ENCODE measurements at regions not wholly inside any gene's neighbourhood (a gene's known extent, or its start where the extent isn't known, plus 50 kb on each side); places are given as distances from the start of the nearest gene placed in this dataset.

DNA sequence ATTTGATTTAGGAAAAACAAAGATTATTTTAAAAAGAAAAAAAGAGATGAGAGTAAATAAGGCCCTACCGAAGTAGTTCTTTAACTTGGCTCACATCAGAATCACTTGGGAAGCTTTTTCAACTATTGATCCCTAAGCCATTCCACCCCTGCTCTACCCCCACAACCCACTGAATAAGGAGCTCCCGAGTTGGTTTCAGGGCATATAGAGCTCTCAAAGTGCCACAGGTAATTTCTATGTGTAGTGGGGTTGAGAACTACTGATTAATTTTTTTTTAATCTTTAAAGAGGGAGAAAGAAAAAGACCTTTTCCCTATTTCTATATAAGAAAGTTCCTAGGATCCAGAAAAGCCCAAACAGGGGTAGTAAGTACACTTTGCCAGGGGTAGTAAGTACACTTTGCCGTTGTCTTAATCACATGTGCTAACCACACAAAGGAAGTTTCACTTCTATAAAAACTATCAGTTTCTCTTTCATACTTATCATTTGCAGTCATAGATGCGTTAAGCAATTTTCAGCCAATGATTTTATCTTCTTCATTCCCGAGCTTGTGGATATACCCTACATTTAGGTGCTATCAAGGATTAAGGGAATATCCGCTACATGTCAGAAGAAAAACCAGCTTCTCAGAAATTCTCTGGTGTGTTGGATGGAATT lies 108.4 kb upstream of the ZC3H12C start:
- H3K27ac ChIP-seq (ENCODE audit: low read length) = no peak overlapping the region
- H3K27me3 ChIP-seq (ENCODE audit: insufficient read depth, low read length) = no peaks in the 10 kb centered on the region
- H3K9ac ChIP-seq (ENCODE audit: low read depth, low read length) = no peak overlapping the region
- no peak overlapping the region for H3K4me3 ChIP-seq (ENCODE audit: low read length)
- H3K36me3 ChIP-seq (ENCODE audit: insufficient read depth, low read depth, low read length) = no peaks in the 10 kb centered on the region
- H3K4me1 ChIP-seq (ENCODE audit: insufficient read depth, low read length) = no peaks in the 10 kb centered on the region
- H3K9me3 ChIP-seq (ENCODE audit: insufficient read depth, low read depth, low read length) = no peaks in the 10 kb centered on the region

DNA sequence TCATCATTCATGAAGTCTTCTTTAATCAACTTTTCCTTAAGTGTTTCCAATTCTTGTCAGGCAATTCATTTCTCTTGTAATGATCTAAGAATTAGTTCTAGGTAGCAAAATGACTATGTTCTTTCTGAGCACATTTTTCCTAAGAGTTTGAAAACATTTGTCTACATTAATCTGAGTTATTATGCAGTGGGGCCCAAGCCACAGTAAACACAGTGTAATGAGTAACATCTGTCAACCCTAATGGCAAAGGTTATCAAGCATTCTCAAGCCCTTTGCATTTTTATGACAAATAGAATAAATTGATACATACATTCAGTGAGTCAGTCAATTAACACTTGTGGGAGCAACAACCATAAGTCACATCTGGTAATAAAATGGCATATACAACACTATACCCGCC lies 106.7 kb upstream of the ZC3H12C start:
- Histone ChIP-seq H3K36me3 (ENCODE audit: insufficient read depth, low read depth, low read length) (no peaks in the 10 kb centered on the region), H3K9me3 (ENCODE audit: insufficient read depth, low read depth, low read length) (no peaks in the 10 kb centered on the region)

DNA sequence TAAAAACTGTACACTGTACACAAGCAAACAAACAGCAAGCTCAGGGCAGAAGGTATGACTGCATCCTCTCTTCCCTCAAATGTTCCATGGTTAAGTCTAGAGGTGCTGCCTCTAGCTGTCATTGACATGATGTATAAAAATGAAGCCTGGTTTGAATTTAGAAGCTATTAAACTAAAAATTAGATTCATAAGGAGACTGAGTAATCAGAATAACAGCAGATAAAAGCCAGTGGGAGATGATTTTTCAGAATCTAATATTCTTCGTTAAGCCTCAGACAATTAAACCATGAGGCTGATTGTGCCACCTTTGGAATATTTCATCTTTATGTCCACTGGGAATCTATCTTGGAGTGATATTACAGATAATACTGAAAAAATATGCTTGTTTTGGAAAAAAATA lies 101.4 kb upstream of the ZC3H12C start:
- Histone ChIP-seq H3K9ac (ENCODE audit: low read depth, low read length) (no peak overlapping the region), H3K36me3 (ENCODE audit: insufficient read depth, low read depth, low read length) (no peaks in the 10 kb centered on the region), H3K27ac (ENCODE audit: low read length) (no peak overlapping the region), H3K4me3 (ENCODE audit: low read length) (no peak overlapping the region), H3K27me3 (ENCODE audit: insufficient read depth, low read length) (no peaks in the 10 kb centered on the region), H3K4me1 (ENCODE audit: insufficient read depth, low read length) (no peaks in the 10 kb centered on the region), H3K9me3 (ENCODE audit: insufficient read depth, low read depth, low read length) (no peaks in the 10 kb centered on the region)

More for the DNA sequence above, 106.7 kb upstream of the ZC3H12C start:
- Histone ChIP-seq H3K27ac (ENCODE audit: low read length) (no peak overlapping the region), H3K4me1 (ENCODE audit: insufficient read depth, low read length) (no peaks in the 10 kb centered on the region), H3K27me3 (ENCODE audit: insufficient read depth, low read length) (no peaks in the 10 kb centered on the region), H3K4me3 (ENCODE audit: low read length) (no peak overlapping the region), H3K9ac (ENCODE audit: low read depth, low read length) (no peak overlapping the region)

DNA sequence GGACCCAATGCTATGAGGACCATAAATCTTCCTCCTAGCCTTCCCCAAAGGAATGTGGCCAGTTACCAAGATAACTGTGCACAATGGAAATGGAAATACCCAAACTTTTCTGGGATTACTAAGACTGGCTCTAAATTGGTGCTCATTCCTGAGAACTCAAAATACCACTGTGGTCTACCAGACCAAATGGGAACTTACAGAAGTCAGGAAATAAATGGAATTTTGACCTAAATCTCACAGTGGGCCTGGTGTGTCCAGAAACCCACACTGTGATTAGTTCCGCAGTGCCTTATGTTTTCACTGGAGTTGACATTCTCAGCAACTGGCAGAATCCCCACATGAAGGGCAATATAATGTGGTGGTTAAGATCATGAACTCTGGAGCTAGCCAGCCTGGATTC lies 99.4 kb upstream of the ZC3H12C start:
- H3K27me3 ChIP-seq (ENCODE audit: insufficient read depth, low read length) = no peaks in the 10 kb centered on the region

DNA sequence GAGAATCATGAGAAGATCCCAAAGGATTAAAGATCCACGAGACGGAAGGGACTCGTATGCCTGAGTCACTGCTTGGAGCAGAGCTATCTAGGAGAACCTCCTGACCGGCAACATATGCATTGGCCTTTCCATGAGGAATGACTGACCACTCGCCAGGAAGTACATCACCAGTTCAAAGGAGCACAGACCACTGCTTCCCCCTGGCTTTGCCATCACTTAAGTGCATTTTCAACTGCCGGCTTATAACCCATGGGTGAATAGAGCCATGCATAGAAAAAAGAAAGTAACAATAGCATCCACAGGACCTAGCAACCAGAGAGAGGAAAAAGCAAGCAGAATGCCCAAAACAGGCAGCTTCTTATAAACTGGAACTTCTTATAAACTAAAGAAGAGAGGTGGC lies 98.3 kb upstream of the ZC3H12C start:
- Histone ChIP-seq H3K4me1 (ENCODE audit: insufficient read depth, low read length) (no peaks in the 10 kb centered on the region), H3K9me3 (ENCODE audit: insufficient read depth, low read depth, low read length) (no peaks in the 10 kb centered on the region), H3K27ac (ENCODE audit: low read length) (no peak overlapping the region), H3K4me3 (ENCODE audit: low read length) (no peak overlapping the region), H3K9ac (ENCODE audit: low read depth, low read length) (no peak overlapping the region), H3K36me3 (ENCODE audit: insufficient read depth, low read depth, low read length) (no peaks in the 10 kb centered on the region), H3K27me3 (ENCODE audit: insufficient read depth, low read length) (no peaks in the 10 kb centered on the region)

More for the DNA sequence above, 99.4 kb upstream of the ZC3H12C start:
- Histone ChIP-seq H3K4me3 (ENCODE audit: low read length) (no peak overlapping the region), H3K36me3 (ENCODE audit: insufficient read depth, low read depth, low read length) (no peaks in the 10 kb centered on the region), H3K4me1 (ENCODE audit: insufficient read depth, low read length) (no peaks in the 10 kb centered on the region), H3K27ac (ENCODE audit: low read length) (no peak overlapping the region), H3K9ac (ENCODE audit: low read depth, low read length) (no peak overlapping the region), H3K9me3 (ENCODE audit: insufficient read depth, low read depth, low read length) (no peaks in the 10 kb centered on the region)

DNA sequence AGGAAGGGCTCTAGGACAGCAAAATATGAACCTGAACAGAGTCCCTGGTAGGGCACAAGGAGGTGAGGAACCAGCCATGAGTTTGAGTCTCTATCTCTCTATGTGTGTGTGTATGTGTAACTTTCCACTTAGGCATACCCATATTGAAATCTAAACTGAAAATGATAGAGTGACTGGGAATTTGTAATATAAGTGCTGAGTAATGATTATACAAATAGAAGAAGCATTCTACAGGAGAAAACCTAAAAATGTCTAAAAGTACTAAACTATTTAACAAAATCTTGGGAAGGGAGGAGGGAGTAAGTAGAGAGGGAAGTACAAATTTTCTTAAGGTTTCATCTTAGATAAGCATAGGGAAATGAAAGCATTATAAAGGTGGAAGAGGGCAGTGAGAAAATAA lies 97.1 kb upstream of the ZC3H12C start:
- Histone ChIP-seq H3K4me1 (ENCODE audit: insufficient read depth, low read length) (no peaks in the 10 kb centered on the region), H3K27ac (ENCODE audit: low read length) (no peak overlapping the region), H3K36me3 (ENCODE audit: insufficient read depth, low read depth, low read length) (no peaks in the 10 kb centered on the region), H3K9me3 (ENCODE audit: insufficient read depth, low read depth, low read length) (no peaks in the 10 kb centered on the region), H3K9ac (ENCODE audit: low read depth, low read length) (no peak overlapping the region), H3K27me3 (ENCODE audit: insufficient read depth, low read length) (no peaks in the 10 kb centered on the region), H3K4me3 (ENCODE audit: low read length) (no peak overlapping the region)

DNA sequence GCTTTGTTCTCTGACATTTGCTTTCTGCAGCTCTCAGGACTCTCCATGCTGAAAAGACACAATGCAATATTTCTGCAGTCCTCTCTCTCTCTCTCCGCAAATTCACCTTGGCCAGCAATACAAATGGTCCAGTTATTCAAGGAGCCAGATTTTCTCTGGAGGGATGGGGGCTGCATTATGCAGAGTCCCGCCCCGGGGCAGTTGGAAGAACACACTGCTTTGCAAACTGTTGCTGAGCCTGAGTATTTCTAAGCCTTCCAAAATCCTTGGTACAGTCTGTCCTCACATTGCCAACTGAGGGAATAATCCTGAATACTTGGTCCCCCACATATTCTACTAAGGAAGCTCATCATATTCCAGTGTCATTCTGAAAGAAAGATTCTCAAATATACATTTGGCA lies 94.3 kb upstream of the ZC3H12C start:
- Histone ChIP-seq H3K4me1 (ENCODE audit: insufficient read depth, low read length) (no peaks in the 10 kb centered on the region), H3K9me3 (ENCODE audit: insufficient read depth, low read depth, low read length) (no peaks in the 10 kb centered on the region), H3K36me3 (ENCODE audit: insufficient read depth, low read depth, low read length) (no peaks in the 10 kb centered on the region), H3K27ac (ENCODE audit: low read length) (no peak overlapping the region), H3K4me3 (ENCODE audit: low read length) (no peak overlapping the region), H3K27me3 (ENCODE audit: insufficient read depth, low read length) (no peaks in the 10 kb centered on the region), H3K9ac (ENCODE audit: low read depth, low read length) (no peak overlapping the region)

DNA sequence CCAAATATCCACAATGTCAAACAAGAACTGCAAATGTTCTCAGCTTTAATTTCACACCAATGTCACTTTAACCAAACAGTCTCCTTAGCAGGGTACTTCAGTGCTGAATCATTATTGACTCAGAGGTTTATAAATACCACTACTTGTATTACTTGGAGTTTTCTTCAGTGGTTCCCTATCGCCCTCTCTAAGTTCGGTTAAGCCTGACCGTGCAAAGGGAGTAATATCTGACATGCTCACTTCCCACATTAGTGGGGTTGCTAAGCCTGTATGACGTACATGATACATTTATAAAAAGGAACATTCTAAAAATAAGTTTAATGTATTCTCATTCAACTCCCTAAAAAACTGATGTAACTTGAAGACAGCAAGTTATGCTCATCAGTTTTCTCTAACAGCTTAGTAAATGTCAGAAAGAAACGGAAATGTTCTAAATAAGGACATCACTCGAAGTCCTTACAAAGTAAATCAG lies 93.1 kb upstream of the ZC3H12C start:
- Histone ChIP-seq H3K36me3 (ENCODE audit: insufficient read depth, low read depth, low read length) (no peaks in the 10 kb centered on the region), H3K4me3 (ENCODE audit: low read length) (no peak overlapping the region), H3K9ac (ENCODE audit: low read depth, low read length) (no peak overlapping the region), H3K27me3 (ENCODE audit: insufficient read depth, low read length) (no peaks in the 10 kb centered on the region), H3K27ac (ENCODE audit: low read length) (no peak overlapping the region), H3K9me3 (ENCODE audit: insufficient read depth, low read depth, low read length) (no peaks in the 10 kb centered on the region), H3K4me1 (ENCODE audit: insufficient read depth, low read length) (no peaks in the 10 kb centered on the region)

DNA sequence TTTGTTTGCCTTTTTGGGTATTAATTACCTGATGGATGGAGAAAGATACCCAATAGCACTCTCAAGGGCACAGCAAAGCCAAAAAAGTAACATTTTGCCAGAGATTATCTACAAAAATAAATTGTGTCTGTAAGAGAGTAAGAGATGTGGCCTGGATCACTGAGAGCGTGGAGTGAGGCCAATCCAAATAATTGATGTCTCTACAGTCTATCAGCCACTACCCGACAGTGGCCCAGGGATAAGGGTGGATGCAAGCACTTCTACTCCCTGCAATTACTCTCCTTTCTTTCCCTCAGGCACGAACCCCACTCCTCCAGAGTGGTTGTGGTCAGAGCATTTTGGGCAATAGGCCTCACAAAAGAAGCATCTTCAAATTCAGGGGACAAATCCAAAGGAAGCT lies 92.3 kb upstream of the ZC3H12C start:
- Histone ChIP-seq H3K9ac (ENCODE audit: low read depth, low read length) (no peak overlapping the region), H3K27ac (ENCODE audit: low read length) (no peak overlapping the region)

DNA sequence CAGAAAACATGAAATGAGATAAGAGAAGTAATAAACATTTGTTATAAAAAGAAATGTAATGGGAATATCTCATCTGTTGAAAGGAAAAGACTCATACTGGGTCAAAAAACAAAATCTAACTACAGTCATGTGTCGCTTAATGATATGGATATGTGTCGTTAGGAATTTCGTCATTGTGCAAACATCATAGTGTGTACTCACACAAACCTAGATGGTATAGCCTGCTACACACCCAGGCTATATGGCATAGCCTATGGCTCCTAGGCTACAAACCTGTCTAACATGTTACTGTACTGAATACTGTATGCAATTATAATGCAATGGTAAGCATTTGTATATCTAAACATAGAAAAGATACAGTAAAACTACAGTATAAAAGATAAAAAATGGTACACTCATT lies 89.8 kb upstream of the ZC3H12C start:
- no peak overlapping the region for H3K4me3 ChIP-seq (ENCODE audit: low read length)
- no peaks in the 10 kb centered on the region for H3K36me3 ChIP-seq (ENCODE audit: insufficient read depth, low read depth, low read length)
- H3K27me3 ChIP-seq (ENCODE audit: insufficient read depth, low read length) = no peaks in the 10 kb centered on the region

More for the DNA sequence above, 92.3 kb upstream of the ZC3H12C start:
- Histone ChIP-seq H3K4me3 (ENCODE audit: low read length) (no peak overlapping the region), H3K36me3 (ENCODE audit: insufficient read depth, low read depth, low read length) (no peaks in the 10 kb centered on the region), H3K27me3 (ENCODE audit: insufficient read depth, low read length) (no peaks in the 10 kb centered on the region), H3K9me3 (ENCODE audit: insufficient read depth, low read depth, low read length) (no peaks in the 10 kb centered on the region), H3K4me1 (ENCODE audit: insufficient read depth, low read length) (no peaks in the 10 kb centered on the region)

DNA sequence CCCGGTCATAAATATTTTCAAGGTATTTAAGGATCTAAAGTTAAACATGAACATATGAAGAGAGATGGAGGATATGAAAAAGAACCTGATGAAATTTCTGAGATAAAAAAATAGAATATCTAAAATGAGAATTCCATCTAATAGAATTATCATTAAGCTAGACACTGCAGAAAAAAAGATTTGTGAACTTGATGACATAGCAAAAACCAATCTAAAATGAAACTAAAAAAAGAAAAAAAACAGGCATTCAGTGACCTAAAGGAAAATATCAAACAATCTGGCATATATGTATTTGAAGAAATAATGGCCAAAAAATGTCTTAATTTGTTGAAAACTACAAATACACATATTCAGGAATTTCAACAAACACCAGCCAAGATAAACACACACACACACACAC lies 81.6 kb upstream of the ZC3H12C start:
- no peak overlapping the region for H3K4me3 ChIP-seq (ENCODE audit: low read length)
- no peak overlapping the region for H3K9ac ChIP-seq (ENCODE audit: low read depth, low read length)
- no peak overlapping the region for H3K27ac ChIP-seq (ENCODE audit: low read length)
- no peaks in the 10 kb centered on the region for H3K27me3 ChIP-seq (ENCODE audit: insufficient read depth, low read length)
- H3K9me3 ChIP-seq (ENCODE audit: insufficient read depth, low read depth, low read length) = no peaks in the 10 kb centered on the region; the same call in 1 of the 2 replicates
- H3K4me1 ChIP-seq (ENCODE audit: insufficient read depth, low read length) = no peaks in the 10 kb centered on the region
- no peaks in the 10 kb centered on the region for H3K36me3 ChIP-seq (ENCODE audit: insufficient read depth, low read depth, low read length)

More for the DNA sequence above, 89.8 kb upstream of the ZC3H12C start:
- no peak overlapping the region for H3K9ac ChIP-seq (ENCODE audit: low read depth, low read length)
- no peaks in the 10 kb centered on the region for H3K4me1 ChIP-seq (ENCODE audit: insufficient read depth, low read length)
- H3K27ac ChIP-seq (ENCODE audit: low read length) = no peak overlapping the region
- no peaks in the 10 kb centered on the region for H3K9me3 ChIP-seq (ENCODE audit: insufficient read depth, low read depth, low read length)

DNA sequence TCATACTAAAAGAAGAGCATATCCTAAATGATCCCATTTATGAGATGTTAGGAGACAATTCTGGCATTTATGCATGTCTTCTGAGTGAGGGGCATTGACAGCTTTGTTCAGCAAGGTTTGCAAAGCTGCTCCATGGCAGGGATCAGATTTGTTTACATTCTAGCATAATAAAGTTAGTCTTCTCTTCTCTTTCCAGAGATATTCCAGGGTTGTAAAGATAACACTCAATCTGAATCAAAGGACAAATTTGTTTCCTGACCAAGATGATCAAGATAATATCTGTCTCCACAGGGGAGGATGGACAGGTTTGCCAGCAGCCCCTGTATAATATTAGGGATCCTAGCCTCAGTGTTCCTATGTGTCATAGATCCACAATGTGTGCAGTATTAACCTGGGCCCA lies 77.5 kb upstream of the ZC3H12C start:
- no peaks in the 10 kb centered on the region; the same call in 1 of the 2 replicates for H3K9me3 ChIP-seq (ENCODE audit: insufficient read depth, low read depth, low read length)
- no peak overlapping the region for H3K27ac ChIP-seq (ENCODE audit: low read length)
- H3K36me3 ChIP-seq (ENCODE audit: insufficient read depth, low read depth, low read length) = no peaks in the 10 kb centered on the region
- no peak overlapping the region for H3K9ac ChIP-seq (ENCODE audit: low read depth, low read length)
- H3K27me3 ChIP-seq (ENCODE audit: insufficient read depth, low read length) = no peaks in the 10 kb centered on the region
- H3K4me3 ChIP-seq (ENCODE audit: low read length) = no peak overlapping the region
- no peaks in the 10 kb centered on the region for H3K4me1 ChIP-seq (ENCODE audit: insufficient read depth, low read length)

All from iPS-20b (cell line).